ENCODE measurements at regions not wholly inside any gene's neighbourhood (a gene's known extent, or its start where the extent isn't known, plus 50 kb on each side); places are given as distances from the start of the nearest gene placed in this dataset.

DNA sequence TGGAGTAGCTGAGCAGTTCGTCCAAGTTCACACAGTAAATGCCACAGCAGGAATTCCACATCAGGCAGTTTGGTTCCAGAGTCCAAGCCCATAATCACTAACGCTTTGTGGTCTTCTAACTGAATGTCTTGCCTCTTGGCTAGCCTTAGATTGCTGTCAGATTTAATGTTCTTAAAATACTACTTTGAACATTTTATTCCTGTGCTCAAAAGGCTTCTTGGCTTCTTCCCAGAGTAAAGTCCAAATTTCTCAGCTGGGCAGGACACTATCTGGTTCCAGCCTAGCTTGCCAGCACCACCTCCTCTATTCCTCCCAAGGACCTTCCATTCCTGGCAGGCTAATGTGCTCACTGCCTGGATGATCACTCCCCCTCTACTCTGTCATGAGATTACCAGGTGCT lies 256.9 kb downstream of the SQOR start:
- TF ChIP-seq EZH2 (IDR thresholded peaks at IDR 0.05; ENCODE audit: insufficient read depth, low read length), result no peak
- TF ChIP-seq, protein P1, sequence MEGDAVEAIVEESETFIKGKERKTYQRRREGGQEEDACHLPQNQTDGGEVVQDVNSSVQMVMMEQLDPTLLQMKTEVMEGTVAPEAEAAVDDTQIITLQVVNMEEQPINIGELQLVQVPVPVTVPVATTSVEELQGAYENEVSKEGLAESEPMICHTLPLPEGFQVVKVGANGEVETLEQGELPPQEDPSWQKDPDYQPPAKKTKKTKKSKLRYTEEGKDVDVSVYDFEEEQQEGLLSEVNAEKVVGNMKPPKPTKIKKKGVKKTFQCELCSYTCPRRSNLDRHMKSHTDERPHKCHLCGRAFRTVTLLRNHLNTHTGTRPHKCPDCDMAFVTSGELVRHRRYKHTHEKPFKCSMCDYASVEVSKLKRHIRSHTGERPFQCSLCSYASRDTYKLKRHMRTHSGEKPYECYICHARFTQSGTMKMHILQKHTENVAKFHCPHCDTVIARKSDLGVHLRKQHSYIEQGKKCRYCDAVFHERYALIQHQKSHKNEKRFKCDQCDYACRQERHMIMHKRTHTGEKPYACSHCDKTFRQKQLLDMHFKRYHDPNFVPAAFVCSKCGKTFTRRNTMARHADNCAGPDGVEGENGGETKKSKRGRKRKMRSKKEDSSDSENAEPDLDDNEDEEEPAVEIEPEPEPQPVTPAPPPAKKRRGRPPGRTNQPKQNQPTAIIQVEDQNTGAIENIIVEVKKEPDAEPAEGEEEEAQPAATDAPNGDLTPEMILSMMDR (IDR thresholded peaks at IDR 0.05; ENCODE audit: insufficient read depth, low read depth, low read length), result no peak

Data from astrocyte (in vitro differentiated cells and primary cell).